ENCODE measurements at regions not wholly inside any gene's neighbourhood (a gene's known extent, or its start where the extent isn't known, plus 50 kb on each side); places are given as distances from the start of the nearest gene placed in this dataset.
A peak's percentile ranks its signal among the peaks of the same experiment; 100 is the strongest.
"Not testable (repeated sequence)": the region's sequence is repeated elsewhere in the genome, so short reads cannot be mapped to it uniquely, and the experiment has no call there.

DNA sequence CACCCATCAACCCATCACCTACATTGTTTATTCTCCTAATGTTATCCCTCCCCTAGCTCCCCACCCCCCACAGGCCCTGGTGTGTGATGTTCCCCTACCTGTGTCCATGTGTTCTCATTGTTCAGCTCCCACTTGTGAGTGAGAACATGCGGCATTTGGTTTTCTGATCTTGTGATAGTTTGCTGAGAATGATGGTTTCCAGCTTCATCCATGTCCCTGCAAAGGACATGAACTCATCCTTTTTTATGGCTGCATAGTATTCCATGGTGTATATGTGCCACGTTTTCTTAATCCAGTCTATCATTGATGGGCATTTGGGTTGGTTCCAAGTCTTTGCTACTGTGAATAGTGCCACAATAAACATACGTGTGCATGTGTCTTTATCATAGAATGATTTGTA, 118.1 kb upstream of the IER5L start:
- not testable (repeated sequence) for DNase-seq

DNA sequence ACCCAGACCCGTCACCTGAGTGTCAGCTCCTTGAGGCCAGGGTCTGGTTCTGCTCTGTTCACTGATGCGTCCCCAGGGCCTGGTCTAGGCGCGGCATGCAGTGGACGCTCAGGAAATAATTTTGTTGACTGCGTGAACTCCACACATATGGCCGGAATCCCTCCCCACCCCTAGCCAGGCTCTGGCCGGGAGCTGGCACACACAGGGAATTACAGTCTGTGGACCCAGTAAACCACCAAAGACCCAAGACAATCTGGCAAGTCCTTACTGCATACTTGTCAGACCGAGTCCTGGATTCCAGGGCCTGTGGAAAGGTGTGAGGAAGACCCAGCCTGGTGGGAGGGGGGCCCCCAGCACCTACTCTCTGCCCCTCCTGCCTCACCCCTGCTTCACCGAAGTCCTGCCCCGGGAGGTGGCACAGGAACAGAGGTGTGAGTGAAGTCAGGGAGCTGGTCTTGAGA, 113.0 kb upstream of the IER5L start:
- no peak for DNase-seq

DNA sequence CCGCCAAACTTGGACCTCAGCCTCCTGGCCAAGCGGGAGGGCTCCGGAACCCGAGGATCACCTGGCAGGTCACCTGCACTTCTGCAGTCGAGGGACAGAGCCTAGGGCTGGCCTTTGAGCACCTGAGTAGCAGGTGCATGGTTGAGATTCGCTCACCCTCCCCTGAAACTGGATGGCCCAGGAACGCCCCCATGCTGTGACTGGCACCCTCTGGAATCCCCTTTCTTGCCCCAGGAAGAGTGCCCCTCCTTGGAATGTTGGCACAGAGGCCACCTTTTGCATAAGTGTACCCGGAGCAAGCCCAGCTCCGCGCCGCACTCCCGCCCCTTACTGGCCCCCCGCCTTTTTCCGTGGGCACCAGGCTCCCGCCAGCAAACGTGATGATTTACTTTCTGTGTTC, 112.5 kb upstream of the IER5L start:
- DNase-seq, result no peak

DNA sequence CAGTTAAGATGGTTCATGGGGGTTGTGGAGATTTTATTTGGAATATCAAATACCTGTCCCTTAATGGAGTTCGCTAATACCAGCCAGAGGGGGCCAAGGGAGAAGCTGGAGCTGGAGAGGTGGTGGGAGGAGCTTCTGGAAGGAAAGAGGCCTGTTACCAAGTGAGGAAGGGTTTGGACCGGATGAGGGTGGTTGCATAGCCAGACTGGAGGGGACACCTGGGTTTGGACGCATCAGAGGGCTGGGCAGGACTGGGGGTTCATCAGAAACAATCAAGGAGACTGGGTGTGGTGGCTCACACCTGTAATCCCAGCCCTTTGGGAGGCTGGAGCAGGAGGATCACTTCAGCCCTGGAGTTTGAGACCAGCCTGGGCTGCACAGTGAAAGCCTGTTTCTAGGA, 111.8 kb upstream of the IER5L start:
- DNase-seq, result no peak

DNA sequence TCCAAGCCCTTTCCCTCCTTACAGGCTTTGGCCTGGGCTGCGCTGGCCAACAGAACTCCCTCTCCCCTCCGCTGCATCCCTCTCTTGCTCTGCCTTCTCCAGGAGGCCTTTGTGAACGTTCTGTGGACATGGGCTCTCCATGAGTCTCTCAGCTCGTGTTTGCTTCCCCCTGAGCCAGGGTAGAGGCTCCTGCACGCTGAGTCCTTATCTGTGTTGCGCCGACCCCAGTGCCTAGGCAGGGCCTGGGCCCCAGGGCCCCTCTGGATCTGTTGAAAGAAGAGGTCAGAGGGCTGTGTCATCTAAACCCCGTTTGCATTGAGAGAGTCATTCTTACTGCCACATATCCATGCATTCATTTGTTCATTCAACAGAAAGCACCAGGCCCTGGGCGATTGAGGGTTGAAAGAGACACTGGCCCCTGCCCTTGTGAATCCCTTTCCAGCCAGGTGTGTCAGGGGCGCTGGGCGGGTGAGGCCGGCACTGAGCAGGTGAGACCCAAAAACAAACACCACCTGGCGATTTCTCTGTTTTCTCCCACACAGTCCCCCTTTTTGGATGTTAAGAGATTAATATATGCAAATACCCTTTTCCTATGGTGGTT, 111.2 kb upstream of the IER5L start:
- no peak for DNase-seq

DNA sequence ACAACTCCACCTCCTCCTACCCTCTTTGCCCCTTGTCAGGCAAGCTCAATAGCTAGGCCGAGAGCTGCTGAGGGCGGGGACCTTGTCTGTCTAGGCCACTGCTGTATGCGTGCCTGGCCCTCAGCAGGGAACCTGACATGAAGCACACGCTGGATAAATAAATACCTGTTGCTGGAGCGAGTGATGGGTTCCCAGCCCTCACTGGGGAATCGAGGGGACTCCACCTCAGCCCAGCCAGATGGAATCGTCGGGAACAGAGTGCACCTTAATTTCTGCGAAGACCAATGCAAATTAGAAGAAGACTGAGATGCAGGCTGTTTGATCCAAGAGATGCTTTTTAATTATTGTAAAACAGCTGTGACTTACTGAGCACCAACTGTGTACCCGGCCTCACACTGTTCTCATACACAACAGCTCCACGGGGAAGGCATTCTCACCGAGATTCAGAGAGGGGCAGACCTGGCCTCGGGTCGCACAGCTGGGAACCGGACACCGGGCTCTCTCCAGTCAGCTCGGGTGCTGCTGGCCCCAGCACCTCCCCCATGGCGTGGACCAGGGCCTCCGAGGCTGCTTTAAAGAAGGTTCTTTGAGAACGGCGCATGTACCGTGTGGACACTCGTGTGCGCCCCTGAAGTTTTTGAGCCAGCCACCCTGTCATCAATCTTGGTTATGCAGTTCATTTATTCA, 109.7 kb upstream of the IER5L start:
- no peak for DNase-seq

DNA sequence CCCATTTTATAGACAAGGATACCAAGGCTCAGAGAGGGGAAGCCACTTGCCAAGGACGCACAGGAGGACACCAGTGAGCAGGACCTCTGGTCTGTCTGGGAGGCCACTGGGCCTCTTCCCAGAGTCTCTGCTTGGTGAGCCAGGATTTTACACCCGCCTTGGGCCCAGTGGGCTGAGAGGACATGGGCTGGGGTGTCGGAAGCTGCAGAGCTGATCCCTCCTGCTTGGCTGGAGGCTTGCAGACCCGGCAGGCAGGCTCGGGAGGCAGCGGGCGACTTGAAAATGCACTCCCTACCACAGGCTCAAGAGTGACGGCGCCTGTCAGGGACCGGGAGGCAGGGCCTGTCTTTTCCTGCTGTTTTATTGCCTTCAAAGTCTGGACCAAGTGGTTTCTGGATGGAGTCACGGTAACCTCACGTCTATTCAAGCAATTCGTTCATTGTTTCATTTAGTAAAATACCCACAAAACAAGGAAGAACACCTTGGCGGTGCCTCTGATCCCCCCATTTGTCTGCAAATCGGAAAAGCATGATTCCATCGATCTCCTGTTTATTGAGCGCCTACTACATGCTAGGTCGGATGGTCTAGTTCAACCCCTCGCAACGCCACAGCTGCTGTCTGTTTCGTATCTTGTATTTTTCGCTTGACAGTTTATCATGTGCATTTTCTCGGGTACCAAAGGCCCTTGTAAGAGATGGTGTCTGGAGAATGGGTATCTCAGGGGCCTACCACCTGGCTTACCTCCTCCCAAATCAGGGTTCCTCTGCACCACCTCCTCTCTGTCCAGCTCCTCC, 108.1 kb upstream of the IER5L start:
- no peak for DNase-seq

DNA sequence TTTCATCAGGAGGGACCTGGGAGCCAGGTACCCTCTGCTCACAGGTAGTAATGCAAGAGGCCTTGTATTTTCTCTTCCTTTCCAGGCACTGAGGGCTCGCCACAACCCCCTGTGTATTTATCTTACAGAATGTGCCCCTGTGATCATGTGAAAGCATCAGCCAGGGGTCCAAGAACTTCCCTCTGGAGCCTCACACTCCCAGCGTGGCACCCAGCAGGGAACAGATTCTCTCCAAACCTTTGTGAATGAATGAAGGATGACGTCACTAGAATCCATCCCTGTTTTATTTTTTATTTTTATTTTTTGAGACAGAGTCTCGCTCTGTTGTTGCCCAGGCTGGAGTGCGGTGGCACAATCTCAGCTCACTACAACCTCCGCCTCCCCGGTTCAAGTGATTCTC, 107.3 kb upstream of the IER5L start:
- DNase-seq, result no peak

DNA sequence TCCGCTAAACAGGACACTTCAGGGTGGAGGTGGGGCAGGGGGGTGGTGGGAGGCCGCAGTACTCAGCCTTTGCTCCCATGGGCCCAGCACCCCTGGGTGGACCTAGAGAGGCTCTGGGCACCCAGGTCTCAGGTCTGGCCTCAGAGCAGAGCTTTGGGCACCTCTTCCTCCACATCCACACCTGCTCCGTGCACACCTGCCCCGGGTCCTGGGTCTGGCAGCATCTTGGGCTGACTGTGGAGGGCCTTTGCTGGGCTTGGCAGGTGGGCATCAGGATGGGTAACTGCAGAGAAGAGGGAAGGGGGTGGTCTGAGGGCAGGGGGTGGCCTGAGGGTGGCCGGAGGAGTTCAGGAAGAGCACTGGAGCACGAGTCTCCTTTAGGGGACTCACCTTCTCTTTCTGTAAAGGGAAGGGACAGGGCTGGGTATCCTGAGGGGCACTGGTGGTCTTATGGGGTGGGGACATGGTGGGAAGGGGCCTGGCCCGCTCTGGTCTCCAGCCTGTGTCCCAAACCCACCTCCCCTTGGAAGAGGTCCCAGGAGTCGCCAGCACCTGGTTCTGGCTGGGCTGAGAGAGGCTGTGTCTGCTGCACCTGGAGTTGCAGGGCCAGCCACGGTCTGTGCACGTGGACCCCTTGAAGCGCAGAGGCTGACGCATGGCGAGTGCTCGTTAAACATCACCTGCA, 106.7 kb upstream of the IER5L start:
- no peak for DNase-seq

DNA sequence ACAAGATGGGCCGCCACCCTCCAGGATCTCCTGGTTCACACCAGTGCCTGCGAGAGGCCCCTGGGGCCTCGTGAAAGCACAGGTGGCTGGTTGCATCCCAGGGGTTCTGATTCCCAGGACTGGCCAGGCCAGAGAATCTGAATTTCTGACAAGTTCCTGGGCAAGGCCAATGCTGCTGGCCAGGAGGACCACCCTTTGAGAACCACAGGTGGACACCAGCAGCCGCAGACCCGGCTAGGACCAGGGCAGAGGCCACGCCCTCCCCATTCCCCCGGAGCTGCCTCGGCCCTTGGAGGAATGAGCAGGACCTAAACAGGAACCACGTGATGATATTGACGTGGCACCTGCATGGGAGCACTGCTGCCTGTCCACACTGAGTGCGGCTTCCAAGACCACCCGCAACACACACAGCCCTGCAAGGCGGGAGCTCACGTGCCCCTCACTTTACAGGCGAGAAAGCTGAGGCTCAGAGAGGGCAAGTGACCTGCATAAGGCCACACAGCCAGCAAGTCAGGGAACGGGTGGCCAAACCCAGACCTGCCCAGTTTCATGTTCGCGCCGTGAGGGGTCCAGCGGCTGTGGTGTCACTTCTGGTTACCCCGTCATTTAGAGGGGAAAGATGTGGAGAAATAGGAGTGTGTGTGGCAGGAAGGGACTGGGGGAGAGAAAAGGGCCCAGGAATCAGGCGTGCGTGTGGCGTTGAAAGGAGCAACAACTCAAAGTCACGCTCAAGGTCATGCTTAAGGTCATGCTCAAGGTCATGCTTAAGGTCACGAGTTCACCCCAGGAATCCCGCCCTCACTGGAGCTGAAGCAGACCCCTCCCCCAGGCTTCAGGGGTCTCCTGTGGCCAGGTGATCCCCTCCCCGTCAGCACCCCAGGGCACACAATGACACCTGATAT, 105.9 kb upstream of the IER5L start:
- DNase-seq, result no peak

DNA sequence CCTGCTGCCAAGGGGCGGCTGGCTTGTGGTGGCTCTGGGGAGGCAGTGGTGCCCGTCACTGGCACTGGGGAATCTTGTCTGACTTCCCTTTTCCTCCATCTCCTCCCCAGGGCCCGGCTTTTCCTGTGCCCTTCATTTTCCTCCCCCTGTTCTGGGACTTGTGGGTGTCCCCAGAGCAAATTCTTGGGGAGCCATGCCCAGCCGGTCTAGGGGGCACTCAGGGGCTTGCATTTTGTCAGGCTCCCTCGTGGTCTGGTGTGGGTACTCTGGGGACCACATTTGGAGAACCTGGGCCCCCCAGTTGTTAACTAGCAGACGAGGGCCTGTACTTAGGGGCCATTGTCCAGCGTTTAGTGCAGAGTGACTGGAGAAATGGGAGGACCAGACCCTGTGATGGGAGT, 105.2 kb upstream of the IER5L start:
- DNase-seq, result no peak

DNA sequence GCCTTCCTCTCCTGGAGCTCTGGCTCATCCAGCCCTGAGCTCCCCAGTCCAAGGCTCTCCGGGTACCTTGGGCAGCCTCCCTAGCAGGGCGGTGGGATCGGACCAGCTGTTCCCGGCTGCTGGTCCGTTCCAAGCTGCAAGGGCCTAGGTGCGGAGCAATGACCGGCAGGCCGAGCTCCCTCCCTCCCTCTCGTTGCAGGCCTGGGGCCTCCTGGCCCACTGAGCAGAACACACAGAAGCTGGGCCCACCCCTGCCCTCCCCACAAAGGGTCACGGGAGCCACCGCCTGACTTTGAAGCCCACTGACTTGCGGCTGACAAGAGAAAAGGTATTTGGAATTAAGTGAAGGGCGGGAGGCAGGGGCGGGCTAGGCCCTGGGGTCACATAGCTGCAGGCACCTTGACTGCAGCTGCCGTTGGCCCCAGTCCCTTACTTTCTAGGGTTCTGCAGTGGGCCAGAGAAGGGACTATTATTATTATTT, 104.7 kb upstream of the IER5L start:
- DNase-seq, result no peak

DNA sequence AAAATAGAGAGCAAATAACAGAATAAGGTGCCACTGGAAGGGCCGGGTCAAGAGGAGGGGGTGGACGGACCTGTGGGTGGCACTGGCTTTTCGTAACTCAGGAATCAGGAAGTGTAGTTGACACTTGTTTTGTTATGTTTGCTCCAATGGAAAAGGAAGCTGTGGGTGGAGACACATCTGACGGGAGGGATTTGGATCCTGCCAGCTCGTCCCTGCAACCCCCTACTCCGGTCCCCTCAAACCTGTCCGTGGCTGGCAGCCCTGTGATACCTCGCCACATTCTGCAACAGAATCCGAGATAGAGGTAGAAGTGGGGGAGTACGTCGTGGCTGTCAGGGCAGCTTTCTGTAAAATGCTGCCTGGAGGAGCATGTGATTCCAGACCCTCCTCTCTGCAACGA, 104.2 kb upstream of the IER5L start:
- DNase-seq, result no peak

DNA sequence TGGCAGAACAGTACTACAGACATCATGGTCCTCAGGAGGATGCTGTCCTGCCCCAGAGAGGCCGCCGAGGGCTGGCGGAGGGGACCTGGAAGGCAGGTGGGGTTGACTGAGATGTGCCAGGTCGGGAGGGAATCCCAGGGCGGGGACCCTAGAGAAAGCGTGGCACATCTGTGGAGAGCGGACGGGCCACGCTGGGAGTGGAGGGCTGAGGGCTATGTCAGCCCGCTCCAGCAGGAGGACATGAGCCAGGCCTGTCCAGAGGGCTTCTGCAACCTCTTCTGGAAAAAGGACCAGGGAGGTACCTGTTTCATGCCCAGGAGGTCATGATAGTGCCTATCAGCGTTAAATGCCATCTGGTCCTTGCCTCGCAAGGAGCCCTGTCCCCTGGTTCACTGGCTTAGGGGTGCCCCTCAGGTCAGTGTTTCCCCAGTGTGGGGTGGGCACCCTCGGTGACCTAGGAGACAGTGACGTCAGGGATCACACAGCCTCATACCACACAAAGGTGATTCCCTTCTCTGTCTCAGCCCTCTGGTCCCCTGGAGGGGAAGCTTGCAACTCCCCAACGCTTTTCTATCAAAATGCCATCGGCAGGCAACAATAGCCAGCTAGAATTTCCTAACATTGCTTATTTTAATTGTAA, 103.6 kb upstream of the IER5L start:
- DNase-seq, result no peak

DNA sequence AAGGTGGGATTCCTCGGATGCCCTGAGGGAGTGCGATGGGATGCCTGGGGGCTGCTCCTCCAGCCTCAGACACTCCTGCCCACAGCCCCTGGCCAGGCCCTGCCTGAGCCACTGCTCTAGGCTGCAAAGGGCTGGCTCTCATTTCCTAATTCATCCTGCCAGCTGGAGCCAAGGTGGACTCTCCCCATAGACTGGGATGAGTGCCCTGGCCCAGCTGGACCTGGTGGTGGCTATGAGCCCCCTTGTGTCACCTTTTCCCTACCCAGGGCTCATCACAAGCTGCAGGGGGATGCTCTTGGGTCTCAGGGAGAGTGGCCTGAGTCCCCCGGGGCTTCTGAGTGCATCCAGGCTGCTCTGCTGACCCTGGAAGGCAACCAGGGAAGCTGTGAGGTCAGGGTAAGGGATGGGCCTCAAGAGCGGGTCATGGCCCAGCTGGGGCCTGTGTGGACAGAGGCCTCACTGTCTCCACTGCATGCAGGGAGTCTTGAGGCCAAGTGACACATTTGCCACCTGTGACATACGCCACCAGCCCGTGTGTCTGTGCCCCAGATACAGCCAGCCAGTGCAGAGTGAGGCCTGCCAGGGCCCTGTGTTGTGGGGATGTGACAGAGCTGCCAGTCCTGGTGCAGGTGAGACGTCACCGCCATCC, 102.7 kb upstream of the IER5L start:
- DNase-seq, result no peak

DNA sequence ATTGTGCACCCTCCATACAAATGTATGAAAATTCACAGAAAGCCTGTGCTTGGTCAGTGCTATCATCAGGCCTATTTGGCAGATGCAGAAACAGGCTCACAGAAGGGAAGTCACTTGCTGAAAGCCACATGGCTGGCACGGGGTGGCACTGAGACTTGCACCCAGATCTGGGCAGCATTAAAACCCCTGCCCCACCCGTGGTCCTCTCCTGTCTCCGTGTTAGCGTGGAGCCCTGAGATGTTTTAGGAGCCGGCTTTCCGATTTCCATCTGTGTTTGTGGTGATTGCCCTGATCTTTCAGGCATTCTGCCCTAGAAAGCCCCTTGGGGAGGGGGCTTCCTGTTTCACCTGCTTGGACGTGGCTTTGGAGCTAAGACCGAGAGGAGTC, 102.2 kb upstream of the IER5L start:
- DNase-seq, result no peak

DNA sequence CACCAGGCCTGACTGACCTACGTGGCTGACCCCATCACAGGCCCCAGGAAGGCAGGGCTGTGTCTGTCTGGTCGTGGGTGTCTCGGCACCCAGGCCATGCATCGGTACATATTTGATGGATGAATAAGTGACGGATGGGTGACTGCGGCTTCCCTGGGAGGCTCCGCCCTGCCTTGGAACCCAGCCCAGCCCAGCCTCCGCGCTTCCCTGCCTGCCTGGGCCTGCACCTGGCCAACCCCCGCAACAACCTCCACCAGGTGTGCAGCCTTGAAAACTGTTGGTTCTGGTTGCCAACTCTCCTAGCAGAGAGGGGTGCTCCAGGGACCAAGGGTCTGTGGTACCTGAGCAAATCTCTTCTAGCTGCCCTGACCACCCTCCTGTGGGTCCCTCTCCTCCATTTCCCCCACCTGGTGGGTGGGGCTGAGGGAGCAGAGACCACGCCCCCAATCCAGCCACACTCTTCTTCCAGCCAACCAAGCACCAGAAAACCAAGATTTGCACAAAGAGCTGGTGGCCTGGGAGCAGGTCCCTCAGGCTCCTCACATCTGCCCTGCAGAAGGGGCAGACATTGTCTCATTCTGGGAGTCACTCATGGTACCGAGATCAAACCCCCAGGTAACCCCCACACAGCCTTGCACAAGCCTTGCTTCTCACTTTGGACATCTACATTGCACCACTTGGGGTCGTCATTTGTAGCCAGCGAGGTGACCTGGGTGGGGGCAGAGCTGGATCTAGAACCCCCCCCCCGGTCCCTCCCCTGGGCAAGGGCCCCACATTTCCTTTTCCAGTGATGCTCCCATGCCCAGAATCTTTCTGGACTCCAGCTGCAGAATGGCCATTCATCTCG, 100.6 kb upstream of the IER5L start:
- DNase-seq, result peak; percentile 60

DNA sequence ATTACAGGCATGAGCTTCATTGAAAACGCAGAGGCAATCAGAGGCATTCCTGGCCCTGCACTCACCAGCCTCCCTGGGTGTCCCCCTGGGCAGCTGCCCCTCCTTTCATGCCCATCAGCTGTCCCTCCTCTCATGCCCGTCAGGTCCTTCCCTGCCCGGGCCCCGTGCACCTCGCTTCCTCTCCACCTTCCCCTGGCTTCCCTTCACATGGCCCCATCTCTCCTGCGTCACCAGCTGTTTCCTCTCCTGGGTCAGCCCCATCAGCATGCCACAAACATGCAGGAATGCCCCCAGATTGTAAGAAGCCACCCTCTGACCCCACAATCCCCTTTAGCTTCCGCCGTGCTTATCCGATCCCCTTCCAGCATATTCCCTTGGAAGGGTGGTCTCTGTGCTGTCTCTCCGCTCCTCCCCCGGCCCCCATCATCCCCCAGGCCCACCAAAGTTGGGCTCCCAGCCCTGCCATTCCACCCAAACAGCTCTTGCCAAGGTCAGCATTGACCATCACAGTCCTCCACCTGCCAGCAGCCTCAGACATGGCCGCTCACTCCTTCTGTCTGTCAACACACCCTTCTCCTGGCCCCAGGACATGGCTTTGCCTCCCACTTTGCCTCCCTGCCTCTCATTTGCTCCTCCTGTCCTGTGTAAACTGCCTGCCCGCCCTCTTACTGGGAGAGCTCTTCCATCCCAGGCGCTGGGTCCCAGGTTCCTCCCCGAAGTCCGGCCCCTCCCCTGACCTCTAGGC, 98.6 kb upstream of the IER5L start:
- no peak for DNase-seq

DNA sequence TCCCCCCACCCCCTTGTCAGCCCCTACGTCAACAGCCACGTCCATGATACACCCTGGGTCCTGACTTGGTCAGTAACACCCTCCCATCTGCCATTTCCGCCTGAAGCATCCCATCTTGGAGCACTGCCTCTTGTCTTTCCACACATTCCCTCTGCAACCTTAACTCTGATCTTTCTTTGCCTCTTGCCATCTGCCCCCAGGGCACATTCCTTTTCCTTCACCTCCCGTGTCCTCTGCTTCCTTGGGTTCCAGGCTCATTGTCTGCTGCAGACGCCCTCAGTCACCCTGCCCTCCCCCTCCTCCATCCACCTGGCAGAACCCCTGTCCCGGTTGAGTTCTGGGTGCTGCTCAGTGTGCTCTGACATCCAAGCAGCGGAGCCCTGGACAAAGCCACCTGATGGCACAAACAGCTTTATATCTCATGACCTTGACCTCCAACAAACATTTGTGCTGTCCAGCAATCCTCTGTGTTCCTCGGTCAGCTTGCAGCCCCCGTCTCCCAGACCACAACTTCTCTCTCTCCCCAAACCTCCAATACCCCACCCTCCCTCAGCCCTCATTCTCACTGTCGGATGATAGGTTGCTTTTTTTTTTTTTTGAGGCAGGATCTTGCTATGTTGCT, 97.7 kb upstream of the IER5L start:
- DNase-seq, result no peak

Measured in fibroblast of skin of right biceps (primary cell).